ENCODE measurements at regions not wholly inside any gene's neighbourhood (a gene's known extent, or its start where the extent isn't known, plus 50 kb on each side); places are given as distances from the start of the nearest gene placed in this dataset.

DNA sequence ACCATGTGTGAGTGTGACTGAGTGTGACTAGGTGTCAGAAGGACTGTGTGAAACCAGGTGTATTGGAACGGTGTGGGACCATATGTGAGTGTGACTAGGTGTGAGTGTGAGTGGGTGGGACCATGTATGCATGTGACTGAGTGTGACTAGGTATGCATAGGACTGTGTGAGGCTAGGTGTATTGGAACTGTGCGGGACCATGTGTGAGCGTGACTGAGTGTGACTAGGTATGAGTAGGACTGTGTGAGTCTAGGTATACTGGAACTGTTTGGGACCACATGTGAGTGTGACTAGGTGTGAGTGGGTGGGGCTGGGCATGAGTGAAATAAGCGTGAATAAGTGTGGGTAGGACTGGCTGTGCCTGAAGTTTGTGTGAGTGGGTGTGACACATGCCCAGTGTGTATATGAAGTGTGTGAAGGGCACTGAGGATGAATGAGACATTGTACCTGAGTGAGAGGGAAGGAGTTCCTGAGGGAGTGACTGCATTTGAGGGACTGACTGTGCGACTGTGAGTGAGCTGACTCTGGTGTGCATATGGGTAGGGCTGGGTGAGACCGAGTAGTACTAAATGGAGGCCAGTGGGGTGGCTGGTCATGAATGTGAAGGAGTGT lies 247.0 kb upstream of the CCDC54 start:
- DNase-seq (ENCODE audit: low spot score): no peak
- TF ChIP-seq, protein P1, sequence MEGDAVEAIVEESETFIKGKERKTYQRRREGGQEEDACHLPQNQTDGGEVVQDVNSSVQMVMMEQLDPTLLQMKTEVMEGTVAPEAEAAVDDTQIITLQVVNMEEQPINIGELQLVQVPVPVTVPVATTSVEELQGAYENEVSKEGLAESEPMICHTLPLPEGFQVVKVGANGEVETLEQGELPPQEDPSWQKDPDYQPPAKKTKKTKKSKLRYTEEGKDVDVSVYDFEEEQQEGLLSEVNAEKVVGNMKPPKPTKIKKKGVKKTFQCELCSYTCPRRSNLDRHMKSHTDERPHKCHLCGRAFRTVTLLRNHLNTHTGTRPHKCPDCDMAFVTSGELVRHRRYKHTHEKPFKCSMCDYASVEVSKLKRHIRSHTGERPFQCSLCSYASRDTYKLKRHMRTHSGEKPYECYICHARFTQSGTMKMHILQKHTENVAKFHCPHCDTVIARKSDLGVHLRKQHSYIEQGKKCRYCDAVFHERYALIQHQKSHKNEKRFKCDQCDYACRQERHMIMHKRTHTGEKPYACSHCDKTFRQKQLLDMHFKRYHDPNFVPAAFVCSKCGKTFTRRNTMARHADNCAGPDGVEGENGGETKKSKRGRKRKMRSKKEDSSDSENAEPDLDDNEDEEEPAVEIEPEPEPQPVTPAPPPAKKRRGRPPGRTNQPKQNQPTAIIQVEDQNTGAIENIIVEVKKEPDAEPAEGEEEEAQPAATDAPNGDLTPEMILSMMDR (IDR thresholded peaks at IDR 0.05; ENCODE audit: extremely low read depth, missing control alignments): no peak

DNA sequence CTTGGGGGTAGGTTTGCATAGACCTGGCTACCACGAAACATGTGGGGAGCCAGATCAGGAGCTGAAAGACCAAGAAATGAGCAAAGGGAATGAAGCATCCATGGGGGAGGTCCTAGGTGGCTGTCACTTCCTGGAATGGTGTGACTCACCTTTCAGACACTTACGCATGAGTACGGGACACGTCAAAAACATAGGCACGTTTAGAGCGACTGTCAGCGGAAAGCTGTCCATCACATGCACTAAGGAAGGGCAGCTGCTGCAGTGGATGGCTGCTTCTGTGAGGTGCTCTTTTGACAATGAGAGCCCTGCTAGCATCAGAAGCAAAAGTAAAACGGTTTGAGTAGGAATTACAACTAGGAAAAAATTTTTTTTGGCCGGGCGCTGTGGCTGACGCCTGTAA lies 244.6 kb upstream of the CCDC54 start:
- no peak for DNase-seq (ENCODE audit: low spot score)
- TF ChIP-seq, protein P1 (IDR thresholded peaks at IDR 0.05; ENCODE audit: extremely low read depth, missing control alignments): no peak

DNA sequence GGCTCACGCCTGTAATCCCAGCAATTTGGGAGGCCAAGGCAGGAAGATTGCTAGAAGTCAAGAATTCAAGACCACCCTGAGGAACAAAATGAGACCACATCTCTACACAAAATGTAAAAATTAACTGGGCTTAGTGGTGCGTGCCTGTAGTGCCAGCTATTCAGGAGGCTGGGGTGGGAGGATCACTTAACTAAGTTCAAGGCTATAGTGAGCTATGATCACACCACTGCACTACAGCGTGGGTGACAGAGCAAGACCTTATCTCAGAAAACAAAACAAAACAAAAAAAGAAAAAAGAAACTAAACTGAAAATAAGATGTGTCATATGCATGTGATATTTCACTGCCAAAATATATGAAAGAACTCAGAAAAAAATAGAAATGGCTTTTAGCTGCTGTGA lies 243.3 kb upstream of the CCDC54 start:
- DNase-seq (ENCODE audit: low spot score): no peak

DNA sequence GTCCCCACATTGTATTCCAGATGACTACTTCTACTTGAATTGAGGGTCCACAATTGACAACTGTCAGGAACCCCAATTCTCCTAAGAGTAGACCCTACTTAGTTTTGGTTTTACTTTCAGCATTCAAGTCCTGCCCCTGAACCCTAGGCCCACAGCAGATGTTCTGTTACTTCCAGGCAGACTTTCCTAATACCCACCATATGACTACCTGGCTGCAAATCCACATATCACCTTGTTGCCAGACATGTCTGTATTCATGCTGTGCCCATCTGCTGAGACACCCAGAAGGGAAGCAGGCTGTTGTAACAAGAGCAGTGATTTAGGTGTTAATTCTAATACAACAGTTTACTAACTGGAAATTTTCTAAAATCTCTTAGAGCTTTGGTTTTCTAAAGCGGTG lies 235.1 kb upstream of the CCDC54 start:
- TF ChIP-seq, protein P1 (IDR thresholded peaks at IDR 0.05; ENCODE audit: extremely low read depth, missing control alignments): no peak
- DNase-seq (ENCODE audit: low spot score): no peak

More for the DNA sequence above, 243.3 kb upstream of the CCDC54 start:
- TF ChIP-seq, protein P1 (IDR thresholded peaks at IDR 0.05; ENCODE audit: extremely low read depth, missing control alignments): no peak

DNA sequence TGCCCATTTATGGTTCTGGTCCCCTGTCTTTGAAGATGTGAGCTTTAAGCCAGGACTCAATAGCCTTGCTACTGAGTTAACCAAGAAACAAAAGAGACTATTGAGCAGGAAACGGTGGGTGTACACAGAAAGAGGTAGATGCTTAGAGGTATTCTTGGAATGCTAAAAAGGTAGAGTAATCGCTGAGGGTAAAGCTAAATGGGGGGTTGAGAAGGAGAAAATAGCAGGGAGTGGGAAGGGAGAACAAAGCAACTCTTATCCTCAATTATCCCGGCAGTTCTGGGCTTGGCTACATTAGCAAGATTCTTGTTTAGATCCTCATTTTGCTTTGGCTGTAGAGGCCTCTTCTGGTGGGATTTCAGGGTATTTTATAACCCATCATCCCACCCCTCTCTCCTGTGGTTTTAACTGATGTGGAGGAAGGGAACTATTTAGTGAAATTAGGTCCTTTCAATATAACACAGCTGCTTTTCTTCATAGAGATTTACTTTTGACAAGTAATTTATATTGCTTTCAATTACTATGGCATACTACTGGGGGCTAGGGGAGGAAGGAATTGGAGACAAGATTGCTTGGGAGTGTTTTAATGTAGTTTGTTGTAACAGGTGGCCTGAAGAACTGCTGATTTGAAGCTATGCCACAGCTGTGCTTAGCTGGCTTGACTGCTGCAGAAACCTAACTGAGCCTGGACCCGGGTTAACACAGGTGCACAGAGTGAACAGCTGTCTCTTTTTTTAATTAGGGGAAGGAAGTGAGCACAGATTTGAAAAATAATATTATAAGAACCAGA lies 234.3 kb upstream of the CCDC54 start:
- DNase-seq (ENCODE audit: low spot score): no peak
- TF ChIP-seq, protein P1 (IDR thresholded peaks at IDR 0.05; ENCODE audit: extremely low read depth, missing control alignments): no peak

DNA sequence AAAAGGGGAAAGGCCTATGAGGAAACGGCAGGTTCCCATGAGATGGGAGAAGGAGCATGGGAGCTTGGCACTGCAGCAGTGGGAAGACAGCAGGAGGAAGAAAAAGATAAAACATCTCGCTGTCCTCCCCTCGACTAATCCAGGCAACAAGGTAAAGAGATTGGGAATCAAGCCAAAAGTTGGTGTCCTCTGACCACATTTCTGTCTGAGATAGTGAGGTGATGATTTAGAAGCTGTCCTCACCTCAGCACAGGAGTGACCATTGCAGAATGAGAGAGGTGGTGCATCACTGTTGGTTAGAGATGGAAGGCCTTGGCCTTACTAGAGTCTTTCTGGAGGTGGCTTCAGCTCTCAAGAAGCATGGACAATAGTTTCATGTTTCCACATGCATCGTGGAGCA lies 226.6 kb upstream of the CCDC54 start:
- TF ChIP-seq, protein P1 (IDR thresholded peaks at IDR 0.05; ENCODE audit: extremely low read depth, missing control alignments): no peak
- no peak for DNase-seq (ENCODE audit: low spot score)

DNA sequence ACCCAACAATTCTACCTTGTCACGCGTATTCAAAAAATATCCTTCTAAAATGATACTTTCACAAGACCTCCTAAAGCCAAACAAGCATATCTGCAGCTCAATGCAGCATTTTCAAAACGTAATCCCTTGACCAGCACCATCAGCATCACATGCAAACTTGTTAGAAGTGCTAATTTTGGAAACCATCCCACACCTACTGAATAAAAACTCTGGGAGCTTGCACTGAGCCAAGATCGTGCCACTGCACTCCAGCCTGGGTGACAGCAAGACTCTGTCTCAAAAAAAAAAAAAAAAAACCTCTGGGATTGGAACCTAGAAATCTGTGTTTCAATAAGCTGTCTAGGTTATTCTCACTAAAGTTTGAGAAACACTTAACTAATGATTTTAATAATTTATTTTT lies 223.3 kb upstream of the CCDC54 start:
- TF ChIP-seq, protein P1 (IDR thresholded peaks at IDR 0.05; ENCODE audit: extremely low read depth, missing control alignments): no peak

More for the DNA sequence above, 223.3 kb upstream of the CCDC54 start:
- no peak for DNase-seq (ENCODE audit: low spot score)

All from GM20000 (cell line).